GM19099 (cell line): ENCODE measurements at regions not wholly inside any gene's neighbourhood (a gene's known extent, or its start where the extent isn't known, plus 50 kb on each side); places are given as distances from the start of the nearest gene placed in this dataset.

Experiments
- POLR2A ChIP-seq: IDR thresholded peaks from 3 replicates; pipeline ENCODE4 v1.6.1; 2011; ENCODE audit warnings: low read depth; ENCODE audit not compliant: insufficient read length; ENCODE audit errors: extremely low read depth

- TF ChIP-seq POLR2A: no peak
These were observed 87.0 kb upstream of the IGFBP3 start for GRCh38 chr7:46007990-46008643.

- no peak for TF ChIP-seq POLR2A
These were observed 86.1 kb upstream of the IGFBP3 start for GRCh38 chr7:46007194-46007593.

- TF ChIP-seq POLR2A: no peak
These were observed 85.7 kb upstream of the IGFBP3 start for GRCh38 chr7:46006723-46007122.

- no peak for TF ChIP-seq POLR2A
These were observed 85.1 kb upstream of the IGFBP3 start for GRCh38 chr7:46006212-46006611.

GRCh38 chr7:46004965-46005364, 83.9 kb upstream of the IGFBP3 start:
- TF ChIP-seq POLR2A: no peak

GRCh38 chr7:46003896-46004875, 83.1 kb upstream of the IGFBP3 start:
- no peak for TF ChIP-seq POLR2A

- TF ChIP-seq POLR2A: no peak
These were observed 82.1 kb upstream of the IGFBP3 start for GRCh38 chr7:46003161-46003560.

GRCh38 chr7:46000513-46000912, 79.4 kb upstream of the IGFBP3 start:
- TF ChIP-seq POLR2A: no peak

- TF ChIP-seq POLR2A: no peak
These were observed 78.5 kb upstream of the IGFBP3 start for GRCh38 chr7:45999541-45999940.

- TF ChIP-seq POLR2A: no peak
These were observed 77.4 kb upstream of the IGFBP3 start for GRCh38 chr7:45998506-45998905.

- no peak for TF ChIP-seq POLR2A
These were observed 72.5 kb upstream of the IGFBP3 start for GRCh38 chr7:45993621-45994020.

GRCh38 chr7:45992826-45993225, 71.8 kb upstream of the IGFBP3 start:
- TF ChIP-seq POLR2A: no peak

- TF ChIP-seq POLR2A: no peak
These were observed 69.2 kb upstream of the IGFBP3 start for GRCh38 chr7:45990276-45990675.

- TF ChIP-seq POLR2A: no peak
These were observed 67.5 kb upstream of the IGFBP3 start for GRCh38 chr7:45988405-45989057.

- no peak for TF ChIP-seq POLR2A
These were observed 66.6 kb upstream of the IGFBP3 start for GRCh38 chr7:45987521-45988290.
